ENCODE measurements at regions not wholly inside any gene's neighbourhood (a gene's known extent, or its start where the extent isn't known, plus 50 kb on each side); places are given as distances from the start of the nearest gene placed in this dataset.

- TF ChIP-seq CTCF (conservative IDR thresholded peaks at IDR 0.05 in 1 of 2, IDR thresholded peaks at IDR 0.05 in 1 of 2; ENCODE audit: low read depth in 1 of 2, low read length in 2 of 2) (no peak), EZH2 (IDR thresholded peaks at IDR 0.05; ENCODE audit: low read length, missing control alignments) (no peak)
Observed at GRCh38 chr10:90286406-90286805, 571.4 kb downstream of the HTR7 start.

All from fibroblast of lung (primary cell).